ENCODE measurements at regions not wholly inside any gene's neighbourhood (a gene's known extent, or its start where the extent isn't known, plus 50 kb on each side); places are given as distances from the start of the nearest gene placed in this dataset.
A peak's percentile ranks its signal among the peaks of the same experiment; 100 is the strongest.

DNA sequence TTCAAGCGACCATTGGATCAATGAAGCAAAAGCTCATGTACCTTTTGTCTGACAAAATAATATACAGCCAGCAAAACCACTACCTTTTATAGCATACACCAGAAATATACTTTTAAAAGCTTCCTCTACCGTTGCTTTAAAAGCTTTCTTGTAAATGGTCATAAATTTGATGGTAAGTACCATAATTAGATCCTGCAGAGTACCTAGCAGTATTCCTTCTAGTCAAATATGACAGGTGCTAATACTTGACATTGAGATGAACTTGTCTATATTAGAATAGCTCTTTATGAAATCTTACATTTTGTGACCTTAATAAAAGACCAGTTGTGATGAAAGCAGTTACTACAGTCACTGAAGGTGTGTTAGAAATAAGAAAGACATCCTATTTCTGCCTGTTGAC lies 340.5 kb upstream of the ANO3 start:
- DNase-seq (no peak), ATAC-seq (no peak)
- intact Hi-C loops (cut with DNase I) = no loop called here

DNA sequence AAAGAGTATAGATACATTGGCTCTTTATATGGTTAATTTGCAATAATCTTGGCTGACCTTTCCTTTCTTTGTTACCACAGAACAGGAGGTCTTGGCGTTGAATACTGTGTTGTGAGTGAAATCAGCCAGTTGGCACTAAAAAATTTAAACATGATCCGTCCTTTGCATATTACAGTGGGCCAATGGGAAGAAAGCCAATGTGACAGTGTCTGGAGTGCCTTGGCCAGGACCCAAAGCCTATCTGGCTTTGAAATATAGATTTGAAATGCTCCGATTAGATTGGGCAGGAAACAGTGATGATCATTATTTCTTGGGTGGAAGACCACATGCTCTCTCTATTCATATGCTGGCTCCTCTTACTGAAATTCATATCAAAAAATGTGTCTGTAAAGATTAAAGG lies 339.6 kb upstream of the ANO3 start:
- no peak for DNase-seq

DNA sequence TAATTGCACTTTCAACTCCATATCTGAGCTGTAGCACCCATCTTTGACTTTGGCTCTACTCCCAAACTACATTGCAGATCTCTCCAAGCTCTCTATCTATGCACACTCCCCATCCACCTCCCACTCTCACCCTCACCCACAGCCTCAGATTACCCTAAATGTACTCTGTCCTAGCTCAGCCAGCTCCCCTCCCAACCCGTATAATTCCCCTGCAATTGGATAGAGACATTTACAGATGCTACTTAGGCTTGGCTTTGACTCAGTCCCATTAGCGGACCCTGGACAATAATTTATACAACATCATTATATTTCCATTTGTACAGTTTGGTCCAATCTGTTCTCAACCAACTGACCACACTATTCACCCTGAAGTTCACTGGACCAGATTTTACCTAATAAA lies 338.9 kb upstream of the ANO3 start:
- no peak for DNase-seq
- intact Hi-C loops (cut with DNase I) = no loop called here
- ATAC-seq = peak in 1 of 2 donors; percentile 15

More for the DNA sequence above, 339.6 kb upstream of the ANO3 start:
- intact Hi-C loops (cut with DNase I) = no loop called here
- ATAC-seq = peak in 1 of 2 donors; percentile 19

DNA sequence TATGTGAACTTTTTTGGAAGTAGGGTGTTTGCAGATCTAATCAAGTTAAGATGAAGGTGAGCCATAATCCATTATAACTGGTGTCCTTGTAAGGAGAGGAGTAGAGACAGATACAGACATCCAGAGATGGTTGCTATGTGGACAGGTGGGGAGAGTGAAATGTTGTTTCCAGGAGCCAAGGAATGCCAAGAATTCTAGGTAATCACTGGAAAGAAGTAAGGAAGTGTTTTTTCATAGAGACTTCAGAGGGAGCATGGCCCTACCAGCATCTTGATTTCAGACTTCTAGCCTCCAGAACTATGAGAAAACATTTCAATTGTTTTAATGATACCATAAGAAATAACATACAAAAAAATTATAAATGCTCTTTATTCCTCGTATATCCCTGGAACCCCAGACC lies 320.5 kb upstream of the ANO3 start:
- ATAC-seq = no peak
- intact Hi-C loops (cut with DNase I) = no loop called here
- no peak for DNase-seq

DNA sequence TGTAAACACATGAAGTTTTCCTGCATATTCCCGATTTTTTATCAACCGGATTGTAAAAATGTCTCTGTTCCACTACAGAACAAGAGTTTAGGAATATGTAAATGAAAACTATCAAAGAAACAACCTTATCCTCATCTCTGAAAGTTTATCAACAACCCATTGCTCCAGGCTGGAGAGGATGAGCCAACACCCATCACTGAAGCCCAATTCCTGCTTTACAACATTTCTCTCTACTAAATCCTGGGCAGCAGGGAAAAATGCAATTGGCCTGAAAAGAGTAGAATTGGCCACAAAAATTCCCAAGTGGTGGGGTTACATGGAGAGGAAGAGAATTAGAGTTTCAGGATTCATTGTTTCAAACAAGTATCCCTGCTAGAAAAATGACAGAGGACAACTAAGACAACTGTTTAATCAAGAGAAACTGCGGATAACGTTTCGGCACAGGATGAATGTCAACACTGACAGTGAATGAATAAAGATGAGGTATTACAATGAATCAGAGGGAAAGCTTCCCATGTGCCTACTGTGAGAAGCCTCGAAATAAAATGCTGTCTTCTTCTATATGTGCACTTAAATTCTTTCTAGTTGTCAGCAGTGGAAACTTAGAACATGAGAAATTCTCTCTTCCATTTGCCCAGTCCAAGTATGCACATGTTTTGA lies 317.3 kb upstream of the ANO3 start:
- ATAC-seq = no peak
- intact Hi-C loops (cut with DNase I) = no loop called here
- no peak for DNase-seq

DNA sequence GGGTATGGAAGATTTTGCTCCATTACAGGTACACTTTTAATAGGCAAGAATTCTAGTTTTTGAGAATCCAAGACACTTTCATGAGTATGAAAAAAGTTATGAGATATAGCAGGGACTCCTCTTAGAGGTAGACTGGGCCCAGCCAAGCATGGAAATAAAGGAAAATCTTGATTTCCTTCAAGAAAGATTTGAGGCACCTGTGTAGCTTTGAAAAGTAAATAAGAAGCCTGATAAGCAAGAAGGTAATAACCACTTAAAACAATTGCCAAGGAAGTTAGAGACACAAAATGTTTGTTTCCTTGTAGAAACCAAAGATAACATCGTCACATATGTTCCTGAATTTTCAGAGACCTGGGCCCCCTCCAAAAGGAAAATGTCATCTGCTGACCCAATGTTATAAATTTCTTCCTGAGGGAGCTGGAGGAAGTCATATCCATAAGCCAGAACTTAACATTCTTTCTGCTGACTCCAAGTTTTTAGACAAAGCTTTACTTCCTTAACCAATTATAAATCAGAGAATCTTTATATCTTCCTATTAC lies 314.5 kb upstream of the ANO3 start:
- DNase-seq (no peak), ATAC-seq (no peak)
- intact Hi-C loops (cut with DNase I) = no loop called here

DNA sequence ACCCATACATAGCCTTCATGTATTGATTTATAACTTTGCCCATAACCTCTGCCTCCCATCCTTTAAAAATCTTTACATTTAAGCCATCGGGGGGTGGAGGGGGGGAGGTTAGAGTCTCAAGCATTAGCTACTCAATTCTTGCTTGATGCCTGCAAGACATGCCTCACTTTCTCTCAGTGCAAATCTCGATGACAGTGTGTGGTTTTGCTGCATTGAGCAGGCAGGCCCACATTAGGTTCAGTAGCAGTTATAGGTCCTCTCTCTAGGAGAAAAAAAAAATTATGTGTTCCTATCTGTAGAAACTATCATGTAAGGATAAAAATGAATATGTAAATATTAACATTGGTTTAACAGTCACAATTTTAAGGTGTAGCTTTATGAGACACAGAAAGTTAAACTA lies 314.0 kb upstream of the ANO3 start:
- ATAC-seq = no peak
- DNase-seq = no peak
- intact Hi-C loops (cut with DNase I) = no loop called here

DNA sequence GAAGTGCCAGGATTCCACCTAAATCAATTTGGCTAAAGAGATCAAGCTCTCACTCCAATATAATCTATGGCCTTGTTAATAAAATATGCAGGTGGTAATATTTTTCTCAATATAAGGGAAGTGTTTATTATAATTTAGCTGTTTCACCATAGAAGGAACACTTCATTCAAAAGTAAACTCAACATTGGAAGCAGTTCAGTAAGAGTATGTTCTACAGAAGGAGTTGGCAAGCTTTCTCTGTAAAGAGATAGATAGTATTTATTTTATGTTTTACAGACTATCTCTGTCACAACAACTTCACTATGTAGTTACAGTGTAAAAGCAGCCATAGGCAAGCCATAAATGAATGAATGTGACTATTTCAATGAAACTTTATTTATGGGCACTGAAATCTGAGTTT lies 313.6 kb upstream of the ANO3 start:
- DNase-seq (no peak), ATAC-seq (no peak)
- intact Hi-C loops (cut with DNase I) = no loop called here

DNA sequence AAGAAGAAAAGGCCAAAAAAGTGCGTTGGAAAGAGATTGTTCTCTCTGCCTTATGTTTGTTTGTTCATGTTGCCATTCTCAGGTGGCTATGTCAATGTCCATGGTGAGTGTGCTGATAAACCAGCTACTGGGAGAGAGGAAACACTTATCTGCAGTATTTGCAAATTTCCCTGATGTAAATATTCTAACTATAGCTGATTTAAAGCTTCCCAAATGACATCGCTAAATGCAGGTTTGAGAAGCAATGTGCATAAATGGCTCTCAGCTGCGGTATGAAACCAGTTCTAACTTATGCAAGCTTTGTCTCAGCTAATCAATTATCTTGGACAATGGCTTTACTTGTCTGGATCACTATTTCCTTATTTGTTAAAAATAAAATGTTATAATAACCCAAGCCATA lies 312.5 kb upstream of the ANO3 start:
- ATAC-seq = no peak
- DNase-seq = no peak
- intact Hi-C loops (cut with DNase I) = no loop called here

DNA sequence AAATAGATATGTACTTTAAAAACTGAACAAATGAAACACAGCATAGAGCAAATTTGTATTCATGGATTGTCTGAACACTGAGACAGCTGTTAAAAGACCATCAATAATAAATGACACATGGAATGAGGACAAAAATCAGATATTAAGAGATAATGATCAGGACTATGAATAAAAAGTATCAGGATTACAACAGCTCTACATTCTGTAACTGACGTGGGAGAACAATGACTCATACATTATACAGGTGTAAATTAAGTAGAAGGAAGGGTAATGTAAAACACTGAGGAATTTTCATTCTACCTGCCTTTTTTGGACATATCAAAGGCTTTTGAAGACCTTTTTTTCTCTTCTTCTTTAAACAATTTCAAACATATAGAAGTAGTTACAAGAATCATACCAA lies 310.9 kb upstream of the ANO3 start:
- ATAC-seq = no peak
- DNase-seq = no peak
- intact Hi-C loops (cut with DNase I) = no loop called here

DNA sequence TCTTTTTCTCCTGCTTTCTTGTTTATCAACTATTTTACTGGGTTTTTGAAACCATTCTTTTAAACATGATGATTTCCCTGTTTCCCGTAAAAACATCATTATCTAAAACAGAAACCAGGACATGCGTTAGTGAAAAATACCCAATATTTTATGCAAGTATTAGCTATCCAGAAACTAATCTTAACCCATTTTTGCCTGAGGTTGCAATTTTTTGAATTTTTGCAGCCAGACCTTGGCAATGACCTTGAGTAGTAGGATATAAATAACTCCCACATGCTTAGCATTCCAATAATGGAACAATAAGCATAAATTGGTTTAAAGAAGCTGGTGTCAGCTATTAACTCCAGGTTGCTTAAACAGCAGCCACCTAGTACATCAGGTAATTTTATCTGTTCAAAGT lies 308.9 kb upstream of the ANO3 start:
- no peak for DNase-seq
- intact Hi-C loops (cut with DNase I) = no loop called here
- no peak for ATAC-seq

DNA sequence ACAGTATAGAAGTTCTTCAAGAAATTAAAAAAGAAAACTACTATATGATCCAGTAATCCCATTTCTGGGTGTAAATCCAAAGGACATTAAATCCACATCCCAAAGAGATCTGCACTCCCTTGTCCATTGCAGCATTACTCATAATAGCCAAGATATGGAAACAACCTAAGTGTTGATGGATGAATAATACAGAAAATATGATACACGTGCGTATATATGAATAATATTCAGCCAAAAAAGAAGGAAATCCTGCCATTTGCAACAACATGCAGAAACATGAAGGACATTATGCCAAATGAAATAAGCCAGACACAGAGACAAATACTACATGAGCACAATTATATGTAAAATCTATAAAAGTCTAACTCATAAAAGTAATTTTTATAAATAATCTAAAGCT lies 306.3 kb upstream of the ANO3 start:
- intact Hi-C loops (cut with DNase I) = no loop called here
- DNase-seq = no peak
- ATAC-seq = no peak

DNA sequence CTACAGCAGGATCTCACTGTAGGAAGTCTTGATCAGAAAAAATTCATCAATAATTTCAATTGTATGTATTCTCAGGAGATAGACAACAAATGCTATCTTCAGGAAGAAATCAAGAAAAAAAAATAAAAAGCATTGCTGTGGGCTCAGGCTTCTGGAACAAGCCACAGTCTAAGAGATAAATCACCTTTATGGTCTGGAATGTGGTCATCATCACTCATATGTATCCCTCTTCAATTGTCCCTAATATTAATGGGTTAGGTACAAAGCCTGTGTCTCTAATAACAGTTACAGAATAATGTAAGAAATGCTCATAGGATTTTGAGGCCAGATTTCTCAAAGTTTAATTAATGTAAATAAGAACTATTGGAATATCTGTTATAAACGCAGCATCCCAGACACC lies 305.9 kb upstream of the ANO3 start:
- intact Hi-C loops (cut with DNase I) = no loop called here
- ATAC-seq (no peak), DNase-seq (no peak)

DNA sequence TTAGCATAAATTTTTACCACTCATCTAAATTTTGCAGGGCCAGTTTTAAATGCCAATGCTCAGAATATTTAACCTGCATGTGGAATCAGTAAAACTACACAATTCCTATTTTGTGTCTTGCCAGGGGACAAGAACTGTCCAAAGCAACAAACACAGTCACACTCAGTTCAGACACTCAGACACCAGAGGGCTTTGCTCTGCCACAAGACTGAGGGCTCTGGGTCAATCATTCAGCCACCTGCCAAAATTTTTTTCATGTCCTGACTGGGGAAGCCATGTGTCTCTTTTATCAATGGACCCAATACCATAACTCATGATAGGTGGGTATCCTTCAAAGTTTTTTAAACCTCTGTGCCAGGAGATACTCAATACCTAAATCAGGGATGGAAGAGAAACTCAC lies 304.0 kb upstream of the ANO3 start:
- ATAC-seq = no peak
- DNase-seq = no peak
- intact Hi-C loops (cut with DNase I) = no loop called here

DNA sequence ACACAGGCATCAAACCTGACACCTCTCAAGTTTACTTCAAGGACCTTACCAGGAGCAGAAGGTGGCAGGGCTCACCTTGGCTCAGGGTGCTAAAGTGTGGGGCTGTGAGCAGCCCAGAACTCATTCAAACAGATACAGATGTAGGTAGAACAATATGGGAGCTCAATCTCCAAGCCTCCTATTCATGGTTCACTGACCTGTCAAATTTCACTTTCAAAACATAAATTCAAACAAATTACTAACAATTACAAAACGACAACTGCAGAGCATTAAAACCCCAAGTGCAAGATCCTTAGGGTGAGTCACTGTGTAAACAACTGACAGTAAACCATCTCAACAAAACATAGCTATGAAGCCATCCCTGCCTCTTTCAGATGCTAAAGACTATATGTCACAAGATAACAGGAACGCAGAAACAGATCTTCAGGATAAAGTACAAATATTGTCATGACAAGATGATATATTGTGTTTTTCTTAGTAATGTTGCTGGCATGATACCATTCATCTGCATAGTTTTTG lies 303.5 kb upstream of the ANO3 start:
- ATAC-seq (no peak), DNase-seq (no peak)
- intact Hi-C loops (cut with DNase I) = no loop called here

DNA sequence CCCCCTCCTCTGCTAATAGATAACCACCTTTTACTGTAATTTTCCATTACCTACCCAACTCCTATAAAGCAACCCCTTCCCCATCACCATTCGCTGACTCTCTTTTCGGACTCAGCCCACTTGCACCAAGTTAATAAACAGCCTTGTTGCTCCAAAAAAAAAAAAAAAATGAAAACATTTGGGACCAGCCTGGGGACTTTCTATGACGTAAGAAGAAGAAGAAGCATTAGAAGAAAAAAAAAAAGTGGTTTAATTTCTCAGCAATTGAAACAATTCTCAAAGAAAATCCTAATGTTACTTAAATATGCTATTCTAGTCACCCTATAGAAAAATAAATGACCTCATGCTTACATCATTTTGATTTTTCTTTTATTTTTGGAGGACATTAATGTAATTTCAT lies 301.5 kb upstream of the ANO3 start:
- ATAC-seq = no peak
- intact Hi-C loops (cut with DNase I) = no loop called here
- no peak for DNase-seq

DNA sequence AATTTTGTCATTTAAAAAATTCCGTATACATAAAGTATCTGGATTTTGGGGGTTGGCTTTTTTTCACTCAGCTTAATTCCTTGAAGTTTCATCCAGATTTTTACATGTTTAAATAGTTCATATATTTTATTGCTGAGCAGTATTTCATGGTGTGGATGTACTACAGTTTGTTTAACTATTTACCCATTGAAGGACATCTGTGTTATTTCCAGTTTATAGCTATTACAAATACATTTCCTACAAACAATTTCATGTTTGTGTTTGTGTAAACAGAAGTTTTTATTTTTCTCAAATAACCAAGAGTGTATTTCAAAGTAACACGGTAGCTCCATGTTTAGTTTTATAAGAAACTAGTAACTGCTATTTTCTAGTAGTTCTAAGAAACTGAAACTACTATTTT lies 299.7 kb upstream of the ANO3 start:
- intact Hi-C loops (cut with DNase I) = no loop called here
- DNase-seq = no peak

DNA sequence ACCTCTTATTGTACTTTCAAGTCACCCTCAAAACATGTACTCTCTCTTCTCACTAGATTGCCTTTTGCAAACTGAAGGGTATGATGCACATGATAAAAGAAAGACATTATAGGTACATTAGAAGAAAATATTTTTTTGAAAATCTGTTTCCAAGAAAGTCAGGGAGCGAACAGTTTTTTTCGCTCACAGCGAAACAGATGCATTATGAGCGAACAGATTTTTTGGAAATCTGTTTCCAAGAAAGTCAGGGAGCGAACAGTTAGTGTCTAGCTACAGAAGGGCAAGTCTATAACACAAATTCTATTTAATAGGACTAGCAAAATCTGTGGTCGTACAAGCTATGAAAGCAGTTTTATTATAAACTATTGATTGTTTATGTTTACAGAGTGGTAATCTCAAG lies 296.2 kb upstream of the ANO3 start:
- intact Hi-C loops (cut with DNase I) = no loop called here
- ATAC-seq = no peak
- DNase-seq = no peak

More for the DNA sequence above, 299.7 kb upstream of the ANO3 start:
- no peak for ATAC-seq

DNA sequence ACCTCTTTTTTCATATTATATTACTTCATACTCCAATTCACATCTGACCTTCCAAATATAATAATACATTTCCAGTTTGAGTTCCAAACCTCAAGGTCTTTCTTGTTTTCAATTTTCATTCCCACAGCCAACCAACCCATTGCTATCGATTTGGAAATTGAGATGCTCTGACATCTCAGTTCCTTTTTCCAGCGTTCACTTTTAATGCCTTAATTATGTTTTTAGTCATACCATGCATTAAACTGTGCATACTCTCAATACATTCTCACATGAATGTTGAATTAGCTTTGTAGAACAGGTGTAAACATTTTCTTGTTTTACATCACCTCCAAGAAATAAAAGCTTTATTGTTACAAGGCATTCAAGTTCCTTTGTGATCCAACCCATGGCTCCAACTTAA lies 294.2 kb upstream of the ANO3 start:
- DNase-seq (no peak), ATAC-seq (no peak)
- intact Hi-C loops (cut with DNase I) = no loop called here

DNA sequence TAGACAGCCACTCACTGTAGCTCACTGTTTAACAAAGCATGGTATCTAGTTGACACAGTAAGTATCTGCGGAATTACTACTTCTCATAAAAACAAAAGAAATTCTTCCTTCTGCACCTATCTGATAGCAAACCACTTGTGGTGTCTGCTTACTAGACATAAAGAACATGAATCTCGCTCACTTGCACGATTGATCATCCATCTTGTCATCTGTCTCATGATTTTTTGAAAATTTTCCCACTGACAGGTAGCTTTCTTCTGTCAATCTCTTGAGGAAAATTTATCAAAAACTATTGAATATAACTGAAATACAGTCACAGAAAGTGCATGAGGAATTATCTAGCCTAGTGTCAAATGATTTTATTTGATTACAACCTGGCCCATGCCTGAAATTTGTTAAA lies 291.6 kb upstream of the ANO3 start:
- no peak for DNase-seq
- no peak for ATAC-seq
- intact Hi-C loops (cut with DNase I) = no loop called here

DNA sequence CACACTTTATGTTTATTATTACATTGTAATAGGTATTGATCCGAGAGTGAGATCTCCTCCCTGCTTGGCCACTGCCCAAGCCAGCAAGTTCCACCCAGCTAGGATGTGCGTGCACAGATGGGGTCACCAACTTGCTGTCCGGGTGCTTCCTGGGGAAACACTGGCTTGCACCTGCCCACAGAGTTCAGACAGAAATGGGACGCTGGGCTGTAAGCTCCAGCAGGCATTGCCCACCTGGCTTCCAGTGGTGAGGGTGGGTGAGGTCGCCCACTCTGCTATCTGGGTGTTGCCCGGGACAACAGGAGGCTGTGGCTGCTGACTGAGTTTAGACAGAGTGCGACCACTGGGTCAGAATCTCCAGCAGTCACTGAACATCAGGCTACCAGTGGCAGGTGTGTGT lies 289.8 kb upstream of the ANO3 start:
- DNase-seq (no peak), ATAC-seq (no peak)
- intact Hi-C loops (cut with DNase I) = no loop called here

DNA sequence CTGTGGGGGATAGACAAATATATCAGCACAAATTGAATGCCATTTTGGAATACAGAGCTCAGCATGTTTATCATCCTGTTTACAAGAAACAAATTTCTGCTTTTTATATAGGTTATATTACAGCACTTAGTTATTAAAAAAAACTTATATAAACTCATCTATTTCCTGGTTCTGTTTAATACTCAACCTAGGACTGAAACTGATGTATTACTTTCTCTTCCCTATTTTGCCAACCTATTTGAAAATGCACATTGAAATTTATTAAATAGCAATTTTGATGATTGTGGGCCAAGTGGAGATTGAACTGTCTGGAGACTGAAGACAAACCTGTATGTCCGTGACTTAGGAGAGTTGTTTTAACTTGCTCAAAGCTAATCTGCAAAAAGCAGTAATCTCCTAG lies 288.3 kb upstream of the ANO3 start:
- no peak for ATAC-seq
- intact Hi-C loops (cut with DNase I) = no loop called here
- no peak for DNase-seq
